ENCODE measurements at regions not wholly inside any gene's neighbourhood (a gene's known extent, or its start where the extent isn't known, plus 50 kb on each side); places are given as distances from the start of the nearest gene placed in this dataset.

DNA sequence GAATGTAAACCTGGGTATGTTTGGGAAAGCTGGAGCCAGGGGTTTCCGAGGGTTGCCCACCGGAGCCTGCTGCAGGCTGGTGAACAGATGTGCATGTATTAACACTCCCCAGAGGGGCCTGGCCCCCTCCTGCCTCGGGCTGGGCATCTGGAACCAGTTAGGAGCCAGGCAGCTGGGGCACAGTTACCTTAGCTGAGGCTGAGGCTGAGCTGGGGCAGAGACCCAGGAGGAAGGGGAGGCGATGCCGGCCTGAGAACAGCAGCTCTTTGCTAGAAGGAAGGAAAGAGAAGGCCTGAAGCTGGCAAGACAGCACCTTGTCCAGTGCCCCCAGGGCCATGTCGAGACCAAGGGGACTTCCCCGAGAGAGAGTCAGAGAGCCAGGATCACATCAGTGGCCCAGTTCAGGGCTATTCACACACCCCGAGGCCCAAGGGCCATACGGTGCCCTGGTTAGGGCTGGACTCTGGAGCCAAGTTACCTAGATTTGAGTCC is 65.8 kb downstream of the RMI2 start:
- no peak for TF ChIP-seq POLR2A (IDR thresholded peaks at IDR 0.05)
- TF ChIP-seq, protein P1, sequence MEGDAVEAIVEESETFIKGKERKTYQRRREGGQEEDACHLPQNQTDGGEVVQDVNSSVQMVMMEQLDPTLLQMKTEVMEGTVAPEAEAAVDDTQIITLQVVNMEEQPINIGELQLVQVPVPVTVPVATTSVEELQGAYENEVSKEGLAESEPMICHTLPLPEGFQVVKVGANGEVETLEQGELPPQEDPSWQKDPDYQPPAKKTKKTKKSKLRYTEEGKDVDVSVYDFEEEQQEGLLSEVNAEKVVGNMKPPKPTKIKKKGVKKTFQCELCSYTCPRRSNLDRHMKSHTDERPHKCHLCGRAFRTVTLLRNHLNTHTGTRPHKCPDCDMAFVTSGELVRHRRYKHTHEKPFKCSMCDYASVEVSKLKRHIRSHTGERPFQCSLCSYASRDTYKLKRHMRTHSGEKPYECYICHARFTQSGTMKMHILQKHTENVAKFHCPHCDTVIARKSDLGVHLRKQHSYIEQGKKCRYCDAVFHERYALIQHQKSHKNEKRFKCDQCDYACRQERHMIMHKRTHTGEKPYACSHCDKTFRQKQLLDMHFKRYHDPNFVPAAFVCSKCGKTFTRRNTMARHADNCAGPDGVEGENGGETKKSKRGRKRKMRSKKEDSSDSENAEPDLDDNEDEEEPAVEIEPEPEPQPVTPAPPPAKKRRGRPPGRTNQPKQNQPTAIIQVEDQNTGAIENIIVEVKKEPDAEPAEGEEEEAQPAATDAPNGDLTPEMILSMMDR (IDR thresholded peaks at IDR 0.05), result no peak

All from uterus (tissue), 2 donors.